Mesenchymal stem cell (in vitro differentiated cells and primary cell): ENCODE measurements at regions not wholly inside any gene's neighbourhood (a gene's known extent, or its start where the extent isn't known, plus 50 kb on each side); places are given as distances from the start of the nearest gene placed in this dataset.

Experiments
- DNase-seq: peaks from one replicate; pipeline ENCODE4 v3.0.0-alpha.2; 2013
- H2AFZ ChIP-seq: one replicate; pipeline ENCODE4 v1.6.1; 2013; ENCODE audit warnings: low read depth, mild to moderate bottlenecking, control low read depth, inconsistent platforms, low read length, moderate library complexity
- H2AK5ac ChIP-seq: 2 replicates; pipeline ENCODE4 v1.6.1; 2013; ENCODE audit warnings: low read length, moderate library complexity, mild to moderate bottlenecking, inconsistent platforms; ENCODE audit not compliant: severe bottlenecking
- H2BK120ac ChIP-seq: one replicate; pipeline ENCODE4 v1.6.1; 2013; ENCODE audit warnings: low read depth, mild to moderate bottlenecking, inconsistent platforms, low read length, moderate library complexity
- H2BK12ac ChIP-seq, 2 experiments: one replicate each; pipeline ENCODE4 v1.6.1; 2013; ENCODE audit warnings: inconsistent platforms in 2 of 2, low read length in 2 of 2, mild to moderate bottlenecking in 2 of 2, moderate library complexity in 2 of 2, control low read depth in 1 of 2
- H2BK15ac ChIP-seq: one replicate; pipeline ENCODE4 v1.6.1; 2013; ENCODE audit warnings: mild to moderate bottlenecking, low read depth, inconsistent platforms; ENCODE audit not compliant: poor library complexity, severe bottlenecking
- H2BK5ac ChIP-seq: 2 replicates; pipeline ENCODE4 v1.6.1; 2013; ENCODE audit warnings: low read depth, mild to moderate bottlenecking, low read length, control low read depth, inconsistent platforms; ENCODE audit not compliant: poor library complexity, severe bottlenecking
- H3K14ac ChIP-seq, 2 experiments: one replicate each; pipeline ENCODE4 v1.6.1; 2013; ENCODE audit warnings: inconsistent platforms in 2 of 2, low read length in 2 of 2, control low read depth in 1 of 2, mild to moderate bottlenecking in 1 of 2, moderate library complexity in 1 of 2
- H3K18ac ChIP-seq, 2 experiments: one replicate each; pipeline ENCODE4 v1.6.1; 2013; ENCODE audit warnings: inconsistent platforms in 2 of 2, low read length in 2 of 2, control low read depth in 1 of 2, low read depth in 1 of 2, mild to moderate bottlenecking in 1 of 2
- H3K23ac ChIP-seq, 2 experiments: one replicate each; pipeline ENCODE4 v1.6.1; 2013; ENCODE audit warnings: inconsistent platforms in 2 of 2, low read length in 2 of 2, mild to moderate bottlenecking in 2 of 2, moderate library complexity in 2 of 2, control low read depth in 1 of 2
- H3K27ac ChIP-seq: 2 replicates; pipeline ENCODE4 v1.5.1; 2013; ENCODE audit warnings: mild to moderate bottlenecking, moderate library complexity, low read length, control low read depth, inconsistent platforms; ENCODE audit not compliant: poor library complexity, severe bottlenecking
- H3K27me3 ChIP-seq, 2 experiments: 2 replicates each; pipeline versions ENCODE4 v1.6.1 to v1.7.0; 2013; ENCODE audit warnings: low read length in 2 of 2, mild to moderate bottlenecking in 2 of 2, moderate library complexity in 2 of 2, control low read depth in 1 of 2, inconsistent platforms in 1 of 2; ENCODE audit not compliant: control insufficient read depth in 1 of 2, insufficient read depth in 1 of 2
- H3K36me3 ChIP-seq, 2 experiments: 2 replicates each; pipeline versions ENCODE4 v1.6.1 to v1.7.0; 2013; ENCODE audit warnings: low read length in 2 of 2, control low read depth in 1 of 2, inconsistent platforms in 1 of 2, low read depth in 1 of 2, mild to moderate bottlenecking in 1 of 2; ENCODE audit not compliant: insufficient read depth in 2 of 2, control insufficient read depth in 1 of 2
- H3K4ac ChIP-seq, 2 experiments: one replicate each; pipeline ENCODE4 v1.6.1; 2013; ENCODE audit warnings: inconsistent platforms in 2 of 2, low read length in 2 of 2, mild to moderate bottlenecking in 2 of 2, moderate library complexity in 2 of 2, control low read depth in 1 of 2, low read depth in 1 of 2
- H3K4me1 ChIP-seq: 2 replicates; pipeline ENCODE4 v1.6.1; 2013; ENCODE audit warnings: low read depth, low read length, control low read depth; ENCODE audit not compliant: control insufficient read depth, insufficient read depth
- H3K4me2 ChIP-seq: 2 replicates; pipeline ENCODE4 v1.6.1; 2013; ENCODE audit warnings: low read length, mild to moderate bottlenecking, inconsistent platforms; ENCODE audit not compliant: poor library complexity, severe bottlenecking
- H3K4me3 ChIP-seq, 2 experiments: 2 replicates each; pipeline versions ENCODE4 v1.5.1 to v1.7.0; 2013; ENCODE audit warnings: low read length in 2 of 2, mild to moderate bottlenecking in 2 of 2, control low read depth in 1 of 2, low read depth in 1 of 2; ENCODE audit not compliant: insufficient read depth in 1 of 2
- H3K79me1 ChIP-seq: replicated peaks from 2 replicates; pipeline ENCODE4 v1.6.1; 2013; ENCODE audit warnings: mild to moderate bottlenecking, control low read depth, low read length, inconsistent platforms; ENCODE audit not compliant: poor library complexity, severe bottlenecking
- H3K9ac ChIP-seq: 2 replicates; pipeline ENCODE4 v1.7.0; 2013; ENCODE audit warnings: mild to moderate bottlenecking, low read length, moderate library complexity
- H3K9me3 ChIP-seq: 2 replicates; pipeline ENCODE4 v1.7.0; 2013; ENCODE audit warnings: mild to moderate bottlenecking, low read length; ENCODE audit not compliant: control insufficient read depth
- H4K8ac ChIP-seq: one replicate; pipeline ENCODE4 v1.6.1; 2013; ENCODE audit warnings: inconsistent platforms, mild to moderate bottlenecking, low read length, moderate library complexity
- H4K91ac ChIP-seq: one replicate; pipeline ENCODE4 v1.6.1; 2013; ENCODE audit warnings: mild to moderate bottlenecking, low read length, inconsistent platforms
- WGBS: methylation state at CpG from one replicate; pipeline ENCODE4 v1.1.7; 2013; ENCODE audit warnings: mixed read lengths; 5-methylcytosine and 5-hydroxymethylcytosine counted together

GRCh38 chr5:174426851-174427250 is 297.5 kb upstream of the MSX2 start:
- 73% methylated on average over 4 of the region's 4 CpGs for WGBS
- no peak overlapping the region for H2AFZ ChIP-seq
- H2BK15ac ChIP-seq = no peak overlapping the region
- H3K9me3 ChIP-seq = no peaks in the 10 kb centered on the region
- H3K18ac ChIP-seq = no peak overlapping the region
- H3K4me3 ChIP-seq = no peak overlapping the region
- no peak overlapping the region for H3K4ac ChIP-seq
- H3K9ac ChIP-seq = no peak overlapping the region
- no peak overlapping the region for H4K8ac ChIP-seq
- peak overlapping the region; percentile 62 for H4K91ac ChIP-seq
- H3K23ac ChIP-seq = no peak overlapping the region
- H3K79me1 ChIP-seq = no peaks in the 10 kb centered on the region
- H3K36me3 ChIP-seq = no peaks in the 10 kb centered on the region
- H3K4me1 ChIP-seq = peaks cover 1% of the 10 kb centered on the region
- H2BK120ac ChIP-seq = no peak overlapping the region
- no peak overlapping the region for H3K4me2 ChIP-seq
- peaks cover 0 to 31% of the 10 kb centered on the region in 2 experiments for H3K27me3 ChIP-seq
- H2BK12ac ChIP-seq = no peak overlapping the region
- no peak overlapping the region for H2AK5ac ChIP-seq
- DNase-seq = no peak
- H2BK5ac ChIP-seq = no peak overlapping the region
- H3K27ac ChIP-seq = no peak overlapping the region
- H3K14ac ChIP-seq = no peak overlapping the region

GRCh38 chr5:174427304-174427703 is 297.1 kb upstream of the MSX2 start:
- H3K4me3 ChIP-seq = no peak overlapping the region
- no peak overlapping the region for H3K4me2 ChIP-seq
- H3K79me1 ChIP-seq = no peaks in the 10 kb centered on the region
- H2BK15ac ChIP-seq = no peak overlapping the region
- no peak overlapping the region for H3K18ac ChIP-seq
- no peak overlapping the region for H3K4ac ChIP-seq
- H3K14ac ChIP-seq = no peak overlapping the region
- H3K36me3 ChIP-seq = no peaks in the 10 kb centered on the region
- no peak overlapping the region for H2AK5ac ChIP-seq
- H4K8ac ChIP-seq = no peak overlapping the region
- H3K9ac ChIP-seq = no peak overlapping the region
- no peaks in the 10 kb centered on the region for H3K9me3 ChIP-seq
- peaks cover 1% of the 10 kb centered on the region for H3K4me1 ChIP-seq
- peaks cover 0 to 36% of the 10 kb centered on the region in 2 experiments for H3K27me3 ChIP-seq
- no peak overlapping the region for H3K23ac ChIP-seq
- WGBS = 95% methylated on average over 5 of the region's 5 CpGs
- no peak overlapping the region for H2BK12ac ChIP-seq
- no peak for DNase-seq
- H4K91ac ChIP-seq = no peak overlapping the region
- H2BK5ac ChIP-seq = no peak overlapping the region
- no peak overlapping the region for H2AFZ ChIP-seq
- no peak overlapping the region for H3K27ac ChIP-seq
- H2BK120ac ChIP-seq = no peak overlapping the region

DNA sequence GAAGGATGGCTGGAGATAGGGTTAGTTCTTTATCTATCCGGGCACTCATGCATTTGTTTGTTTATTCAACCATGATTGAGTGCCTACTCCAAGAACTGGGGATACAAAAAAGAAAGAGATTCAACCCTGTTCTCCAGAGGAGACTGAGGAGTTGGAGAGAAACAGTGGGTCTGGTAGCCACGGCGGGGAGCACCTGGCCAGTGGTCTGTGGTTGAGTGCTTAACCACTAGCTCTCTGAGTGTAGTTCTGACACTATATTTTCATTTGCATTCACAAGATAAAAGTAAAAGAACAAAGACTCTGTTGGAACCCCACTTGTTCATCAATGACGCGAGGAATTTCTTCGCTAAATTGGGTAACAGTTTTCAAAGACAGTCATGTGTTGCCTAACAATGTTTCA is 295.5 kb upstream of the MSX2 start:
- no peak overlapping the region for H3K9ac ChIP-seq
- no peaks in the 10 kb centered on the region for H3K79me1 ChIP-seq
- WGBS = 95% methylated on average over 4 of the region's 6 CpGs
- H2BK15ac ChIP-seq = no peak overlapping the region
- no peak overlapping the region for H4K91ac ChIP-seq
- no peak overlapping the region for H4K8ac ChIP-seq
- H3K36me3 ChIP-seq = no peaks in the 10 kb centered on the region
- H2BK12ac ChIP-seq = no peak overlapping the region
- H3K4ac ChIP-seq = no peak overlapping the region
- H3K18ac ChIP-seq = no peak overlapping the region
- no peak overlapping the region for H3K4me2 ChIP-seq
- peaks cover 0 to 37% of the 10 kb centered on the region in 2 experiments for H3K27me3 ChIP-seq
- DNase-seq = no peak
- H2AFZ ChIP-seq = no peak overlapping the region
- H3K27ac ChIP-seq = no peak overlapping the region
- H3K14ac ChIP-seq = no peak overlapping the region
- H3K23ac ChIP-seq = no peak overlapping the region
- no peak overlapping the region for H2AK5ac ChIP-seq
- no peak overlapping the region for H3K4me3 ChIP-seq
- no peaks in the 10 kb centered on the region for H3K9me3 ChIP-seq
- H2BK5ac ChIP-seq = no peak overlapping the region
- H2BK120ac ChIP-seq = no peak overlapping the region
- H3K4me1 ChIP-seq = peaks cover 1% of the 10 kb centered on the region

- Histone ChIP-seq H3K14ac (no peak overlapping the region), H3K27ac (no peak overlapping the region), H4K8ac (no peak overlapping the region), H2BK12ac (no peak overlapping the region), H3K4ac (no peak overlapping the region), H2BK5ac (no peak overlapping the region), H3K18ac (no peak overlapping the region), H3K4me3 (no peak overlapping the region), H3K4me1 (peaks cover 1% of the 10 kb centered on the region), H4K91ac (no peak overlapping the region), H3K36me3 (no peaks in the 10 kb centered on the region), H2BK120ac (no peak overlapping the region), H3K79me1 (no peaks in the 10 kb centered on the region), H3K27me3 (peaks cover 0 to 40% of the 10 kb centered on the region in 2 experiments), H3K23ac (no peak overlapping the region), H3K9me3 (no peaks in the 10 kb centered on the region), H3K9ac (no peak overlapping the region), H2AK5ac (no peak overlapping the region), H3K4me2 (no peak overlapping the region), H2BK15ac (no peak overlapping the region), H2AFZ (no peak overlapping the region)
- DNase-seq = no peak
- 91% methylated on average over 3 of the region's 3 CpGs for WGBS
Measured at GRCh38 chr5:174430940-174431339, 293.4 kb upstream of the MSX2 start.
